H1 (cell line): ENCODE measurements at regions not wholly inside any gene's neighbourhood (a gene's known extent, or its start where the extent isn't known, plus 50 kb on each side); places are given as distances from the start of the nearest gene placed in this dataset.

Experiments used
- CHD2 ChIP-seq: IDR thresholded peaks from 2 replicates; pipeline ENCODE4 v1.6.1; 2012; ENCODE audit warnings: low read length, improper control_type of control experiment
- CTBP2 ChIP-seq: IDR thresholded peaks from 2 replicates; pipeline ENCODE4 v1.7.0; 2011; ENCODE audit warnings: borderline replicate concordance, mild to moderate bottlenecking, moderate library complexity, mixed read lengths, low read length; ENCODE audit not compliant: insufficient read depth, insufficient read length
- HDAC6 ChIP-seq: IDR thresholded peaks from one replicate; pipeline ENCODE4 v1.7.1; 2012; ENCODE audit warnings: low read depth, mild to moderate bottlenecking, inconsistent platforms, low read length, moderate library complexity
- JUND ChIP-seq: IDR thresholded peaks from 2 replicates; pipeline ENCODE4 v1.6.1; 2011; ENCODE audit warnings: mild to moderate bottlenecking, improper control_type of control experiment, low read length
- KDM1A ChIP-seq: fragments of 200-600, 300-600 bp; sonication (generic); IDR thresholded peaks from 2 replicates; pipeline ENCODE4 v1.7.1; 2016; ENCODE audit warnings: mild to moderate bottlenecking, low read length, borderline replicate concordance
- NRF1 ChIP-seq: IDR thresholded peaks from 2 replicates; pipeline ENCODE4 v1.6.1; 2011; ENCODE audit warnings: mild to moderate bottlenecking, low read depth, low read length, improper control_type of control experiment
- POLR2A ChIP-seq, 2 experiments: IDR thresholded peaks; 1 replicate in 1 of 2; 2 replicates in 1 of 2; pipeline ENCODE4 v1.6.1; 2011; ENCODE audit warnings: low read depth in 2 of 2, low read length in 2 of 2, mild to moderate bottlenecking in 2 of 2; ENCODE audit errors: control extremely low read depth in 1 of 2
- SP4 ChIP-seq: IDR thresholded peaks from 2 replicates; pipeline ENCODE4 v1.6.1; 2012; ENCODE audit warnings: low read length, inconsistent platforms
- TAF7 ChIP-seq: optimal IDR thresholded peaks from 2 replicates; pipeline ENCODE3; 2011; ENCODE audit warnings: low read depth, mild to moderate bottlenecking, inconsistent platforms, low read length, moderate library complexity, borderline replicate concordance
- TBP ChIP-seq: IDR thresholded peaks from 2 replicates; pipeline ENCODE4 v1.6.1; 2011; ENCODE audit warnings: low read depth, low read length, improper control_type of control experiment
- ZNF274 ChIP-seq: IDR thresholded peaks from 2 replicates; pipeline ENCODE4 v1.7.0; 2012; ENCODE audit warnings: low read length, borderline replicate concordance; ENCODE audit errors: extremely low read depth
- TF ChIP-seq, protein P1 (sequence below): fragments of 300-600 bp; sonication (generic); IDR thresholded peaks from 2 replicates; pipeline ENCODE4 v1.7.1; 2012; ENCODE audit warnings: low read length, moderate library complexity, mild to moderate bottlenecking, inconsistent platforms; ENCODE audit not compliant: insufficient replicate concordance

DNA sequence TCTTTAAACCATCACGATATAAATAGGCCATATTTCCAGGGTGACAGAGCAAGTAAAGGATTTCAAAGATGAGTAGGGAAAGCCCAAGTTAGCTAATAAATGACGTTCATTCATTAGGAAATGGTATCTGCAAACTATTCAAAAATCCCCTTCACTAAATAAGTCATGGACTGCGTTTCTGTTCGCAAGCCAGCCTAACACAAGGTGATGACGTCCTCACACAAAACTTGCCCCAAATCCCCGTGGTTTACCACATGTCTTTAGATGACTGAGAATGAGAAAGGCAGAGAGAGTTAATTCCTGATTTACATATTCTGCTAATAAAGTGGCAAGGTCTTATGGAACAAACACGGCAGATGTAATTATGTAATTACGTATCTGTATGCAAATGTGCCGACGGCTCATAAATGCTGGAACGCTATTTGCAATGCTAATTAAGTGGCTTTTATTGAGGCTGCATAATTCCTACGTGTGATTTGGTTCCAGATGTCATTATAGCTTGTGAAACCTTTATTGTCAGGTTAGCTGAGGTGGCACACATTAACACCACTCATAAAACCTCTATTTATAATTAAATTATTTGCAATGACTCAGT, 437.7 kb upstream of the FRG1 start (continued):
- TF ChIP-seq, protein P1, sequence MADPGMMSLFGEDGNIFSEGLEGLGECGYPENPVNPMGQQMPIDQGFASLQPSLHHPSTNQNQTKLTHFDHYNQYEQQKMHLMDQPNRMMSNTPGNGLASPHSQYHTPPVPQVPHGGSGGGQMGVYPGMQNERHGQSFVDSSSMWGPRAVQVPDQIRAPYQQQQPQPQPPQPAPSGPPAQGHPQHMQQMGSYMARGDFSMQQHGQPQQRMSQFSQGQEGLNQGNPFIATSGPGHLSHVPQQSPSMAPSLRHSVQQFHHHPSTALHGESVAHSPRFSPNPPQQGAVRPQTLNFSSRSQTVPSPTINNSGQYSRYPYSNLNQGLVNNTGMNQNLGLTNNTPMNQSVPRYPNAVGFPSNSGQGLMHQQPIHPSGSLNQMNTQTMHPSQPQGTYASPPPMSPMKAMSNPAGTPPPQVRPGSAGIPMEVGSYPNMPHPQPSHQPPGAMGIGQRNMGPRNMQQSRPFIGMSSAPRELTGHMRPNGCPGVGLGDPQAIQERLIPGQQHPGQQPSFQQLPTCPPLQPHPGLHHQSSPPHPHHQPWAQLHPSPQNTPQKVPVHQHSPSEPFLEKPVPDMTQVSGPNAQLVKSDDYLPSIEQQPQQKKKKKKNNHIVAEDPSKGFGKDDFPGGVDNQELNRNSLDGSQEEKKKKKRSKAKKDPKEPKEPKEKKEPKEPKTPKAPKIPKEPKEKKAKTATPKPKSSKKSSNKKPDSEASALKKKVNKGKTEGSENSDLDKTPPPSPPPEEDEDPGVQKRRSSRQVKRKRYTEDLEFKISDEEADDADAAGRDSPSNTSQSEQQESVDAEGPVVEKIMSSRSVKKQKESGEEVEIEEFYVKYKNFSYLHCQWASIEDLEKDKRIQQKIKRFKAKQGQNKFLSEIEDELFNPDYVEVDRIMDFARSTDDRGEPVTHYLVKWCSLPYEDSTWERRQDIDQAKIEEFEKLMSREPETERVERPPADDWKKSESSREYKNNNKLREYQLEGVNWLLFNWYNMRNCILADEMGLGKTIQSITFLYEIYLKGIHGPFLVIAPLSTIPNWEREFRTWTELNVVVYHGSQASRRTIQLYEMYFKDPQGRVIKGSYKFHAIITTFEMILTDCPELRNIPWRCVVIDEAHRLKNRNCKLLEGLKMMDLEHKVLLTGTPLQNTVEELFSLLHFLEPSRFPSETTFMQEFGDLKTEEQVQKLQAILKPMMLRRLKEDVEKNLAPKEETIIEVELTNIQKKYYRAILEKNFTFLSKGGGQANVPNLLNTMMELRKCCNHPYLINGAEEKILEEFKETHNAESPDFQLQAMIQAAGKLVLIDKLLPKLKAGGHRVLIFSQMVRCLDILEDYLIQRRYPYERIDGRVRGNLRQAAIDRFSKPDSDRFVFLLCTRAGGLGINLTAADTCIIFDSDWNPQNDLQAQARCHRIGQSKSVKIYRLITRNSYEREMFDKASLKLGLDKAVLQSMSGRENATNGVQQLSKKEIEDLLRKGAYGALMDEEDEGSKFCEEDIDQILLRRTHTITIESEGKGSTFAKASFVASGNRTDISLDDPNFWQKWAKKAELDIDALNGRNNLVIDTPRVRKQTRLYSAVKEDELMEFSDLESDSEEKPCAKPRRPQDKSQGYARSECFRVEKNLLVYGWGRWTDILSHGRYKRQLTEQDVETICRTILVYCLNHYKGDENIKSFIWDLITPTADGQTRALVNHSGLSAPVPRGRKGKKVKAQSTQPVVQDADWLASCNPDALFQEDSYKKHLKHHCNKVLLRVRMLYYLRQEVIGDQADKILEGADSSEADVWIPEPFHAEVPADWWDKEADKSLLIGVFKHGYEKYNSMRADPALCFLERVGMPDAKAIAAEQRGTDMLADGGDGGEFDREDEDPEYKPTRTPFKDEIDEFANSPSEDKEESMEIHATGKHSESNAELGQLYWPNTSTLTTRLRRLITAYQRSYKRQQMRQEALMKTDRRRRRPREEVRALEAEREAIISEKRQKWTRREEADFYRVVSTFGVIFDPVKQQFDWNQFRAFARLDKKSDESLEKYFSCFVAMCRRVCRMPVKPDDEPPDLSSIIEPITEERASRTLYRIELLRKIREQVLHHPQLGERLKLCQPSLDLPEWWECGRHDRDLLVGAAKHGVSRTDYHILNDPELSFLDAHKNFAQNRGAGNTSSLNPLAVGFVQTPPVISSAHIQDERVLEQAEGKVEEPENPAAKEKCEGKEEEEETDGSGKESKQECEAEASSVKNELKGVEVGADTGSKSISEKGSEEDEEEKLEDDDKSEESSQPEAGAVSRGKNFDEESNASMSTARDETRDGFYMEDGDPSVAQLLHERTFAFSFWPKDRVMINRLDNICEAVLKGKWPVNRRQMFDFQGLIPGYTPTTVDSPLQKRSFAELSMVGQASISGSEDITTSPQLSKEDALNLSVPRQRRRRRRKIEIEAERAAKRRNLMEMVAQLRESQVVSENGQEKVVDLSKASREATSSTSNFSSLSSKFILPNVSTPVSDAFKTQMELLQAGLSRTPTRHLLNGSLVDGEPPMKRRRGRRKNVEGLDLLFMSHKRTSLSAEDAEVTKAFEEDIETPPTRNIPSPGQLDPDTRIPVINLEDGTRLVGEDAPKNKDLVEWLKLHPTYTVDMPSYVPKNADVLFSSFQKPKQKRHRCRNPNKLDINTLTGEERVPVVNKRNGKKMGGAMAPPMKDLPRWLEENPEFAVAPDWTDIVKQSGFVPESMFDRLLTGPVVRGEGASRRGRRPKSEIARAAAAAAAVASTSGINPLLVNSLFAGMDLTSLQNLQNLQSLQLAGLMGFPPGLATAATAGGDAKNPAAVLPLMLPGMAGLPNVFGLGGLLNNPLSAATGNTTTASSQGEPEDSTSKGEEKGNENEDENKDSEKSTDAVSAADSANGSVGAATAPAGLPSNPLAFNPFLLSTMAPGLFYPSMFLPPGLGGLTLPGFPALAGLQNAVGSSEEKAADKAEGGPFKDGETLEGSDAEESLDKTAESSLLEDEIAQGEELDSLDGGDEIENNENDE, result no peak
- no peak for TF ChIP-seq NRF1
- TF ChIP-seq TAF7, result no peak
- TF ChIP-seq POLR2A (IDR thresholded peaks at IDR 0.05; ENCODE audit: control extremely low read depth in 1 of 2, low read depth in 2 of 2, low read length in 2 of 2), result no peak
- no peak for TF ChIP-seq JUND
- TF ChIP-seq ZNF274, result no peak
- no peak for TF ChIP-seq CTBP2
- TF ChIP-seq KDM1A, result no peak
- no peak for TF ChIP-seq SP4
- TF ChIP-seq CHD2, result no peak
- TF ChIP-seq TBP, result no peak
- no peak for TF ChIP-seq HDAC6
